ENCODE measurements at regions not wholly inside any gene's neighbourhood (a gene's known extent, or its start where the extent isn't known, plus 50 kb on each side); places are given as distances from the start of the nearest gene placed in this dataset.
A peak's percentile ranks its signal among the peaks of the same experiment; 100 is the strongest.

- H3K9me3 ChIP-seq (ENCODE audit: control insufficient read depth, insufficient read depth, low read length), result no peaks in the 10 kb centered on the region
- no CpG with 5 or more reads among the region's 3 CpGs for WGBS (ENCODE audit: insufficient coverage, insufficient read length)
Observed at GRCh38 chr6:93746892-93747291, 327.5 kb upstream of the EPHA7 start.

GRCh38 chr6:93745306-93745705 lies 325.9 kb upstream of the EPHA7 start:
- H3K4me3 ChIP-seq (ENCODE audit: low read length), result no peak overlapping the region
- no peaks in the 10 kb centered on the region for H3K36me3 ChIP-seq (ENCODE audit: control insufficient read depth, insufficient read depth, low read length)
- no peak overlapping the region for H3K27ac ChIP-seq (ENCODE audit: low read length)
- WGBS (ENCODE audit: insufficient coverage, insufficient read length), result no CpG with 5 or more reads among the region's 2 CpGs
- no peaks in the 10 kb centered on the region for H3K27me3 ChIP-seq (ENCODE audit: control insufficient read depth, insufficient read depth, low read length)
- H3K4me1 ChIP-seq (ENCODE audit: control insufficient read depth, insufficient read depth, low read length), result no peaks in the 10 kb centered on the region
- DNase-seq (ENCODE audit: low read depth, low spot score), result no peak
- no peaks in the 10 kb centered on the region for H3K9me3 ChIP-seq (ENCODE audit: control insufficient read depth, insufficient read depth, low read length)

More at GRCh38 chr6:93746892-93747291, 327.5 kb upstream of the EPHA7 start:
- H3K4me3 ChIP-seq (ENCODE audit: low read length), result no peak overlapping the region
- H3K27ac ChIP-seq (ENCODE audit: low read length), result no peak overlapping the region
- DNase-seq (ENCODE audit: low read depth, low spot score), result no peak
- no peaks in the 10 kb centered on the region for H3K27me3 ChIP-seq (ENCODE audit: control insufficient read depth, insufficient read depth, low read length)
- no peaks in the 10 kb centered on the region for H3K4me1 ChIP-seq (ENCODE audit: control insufficient read depth, insufficient read depth, low read length)
- H3K36me3 ChIP-seq (ENCODE audit: control insufficient read depth, insufficient read depth, low read length), result no peaks in the 10 kb centered on the region

- no peak overlapping the region for H3K4me3 ChIP-seq (ENCODE audit: low read length)
- H3K9me3 ChIP-seq (ENCODE audit: control insufficient read depth, insufficient read depth, low read length), result no peaks in the 10 kb centered on the region
- no peaks in the 10 kb centered on the region for H3K4me1 ChIP-seq (ENCODE audit: control insufficient read depth, insufficient read depth, low read length)
- no peak overlapping the region for H3K27ac ChIP-seq (ENCODE audit: low read length)
- no peaks in the 10 kb centered on the region for H3K36me3 ChIP-seq (ENCODE audit: control insufficient read depth, insufficient read depth, low read length)
- no peak for DNase-seq (ENCODE audit: low read depth, low spot score)
- H3K27me3 ChIP-seq (ENCODE audit: control insufficient read depth, insufficient read depth, low read length), result no peaks in the 10 kb centered on the region
- whole genome bisulfite sequencing (ENCODE audit: insufficient coverage, insufficient read length), result no CpG with 5 or more reads among the region's 3 CpGs
Observed at GRCh38 chr6:93735099-93735498, 315.7 kb upstream of the EPHA7 start.

GRCh38 chr6:93731306-93731705 lies 311.9 kb upstream of the EPHA7 start:
- WGBS (ENCODE audit: insufficient coverage, insufficient read length), result no CpG with 5 or more reads among the region's 1 CpG
- Histone ChIP-seq H3K27me3 (ENCODE audit: control insufficient read depth, insufficient read depth, low read length) (no peaks in the 10 kb centered on the region), H3K4me1 (ENCODE audit: control insufficient read depth, insufficient read depth, low read length) (0 out of 2 replicates have a peak, but pooled peaks cover 2% of the 10 kb centered on the region), H3K9me3 (ENCODE audit: control insufficient read depth, insufficient read depth, low read length) (no peaks in the 10 kb centered on the region), H3K36me3 (ENCODE audit: control insufficient read depth, insufficient read depth, low read length) (no peaks in the 10 kb centered on the region), H3K4me3 (ENCODE audit: low read length) (no peak overlapping the region), H3K27ac (ENCODE audit: low read length) (no peak overlapping the region)
- DNase-seq (ENCODE audit: low read depth, low spot score), result no peak

- no CpG with 5 or more reads among the region's 2 CpGs for WGBS (ENCODE audit: insufficient coverage, insufficient read length)
- Histone ChIP-seq H3K4me1 (ENCODE audit: control insufficient read depth, insufficient read depth, low read length) (0 out of 2 replicates have a peak, but pooled peaks cover 3% of the 10 kb centered on the region), H3K27ac (ENCODE audit: low read length) (no peak overlapping the region), H3K4me3 (ENCODE audit: low read length) (no peak overlapping the region), H3K36me3 (ENCODE audit: control insufficient read depth, insufficient read depth, low read length) (no peaks in the 10 kb centered on the region), H3K27me3 (ENCODE audit: control insufficient read depth, insufficient read depth, low read length) (no peaks in the 10 kb centered on the region), H3K9me3 (ENCODE audit: control insufficient read depth, insufficient read depth, low read length) (no peaks in the 10 kb centered on the region)
- DNase-seq (ENCODE audit: low read depth, low spot score), result no peak
Observed at GRCh38 chr6:93728150-93728549, 308.8 kb upstream of the EPHA7 start.

GRCh38 chr6:93727447-93727846 lies 308.1 kb upstream of the EPHA7 start:
- H3K4me1 ChIP-seq (ENCODE audit: control insufficient read depth, insufficient read depth, low read length), result 0 out of 2 replicates have a peak, but pooled peaks cover 3% of the 10 kb centered on the region
- H3K36me3 ChIP-seq (ENCODE audit: control insufficient read depth, insufficient read depth, low read length), result no peaks in the 10 kb centered on the region
- no peak for DNase-seq (ENCODE audit: low read depth, low spot score)

GRCh38 chr6:93721386-93722048 lies 302.2 kb upstream of the EPHA7 start:
- DNase-seq (ENCODE audit: low read depth, low spot score), result peak; percentile 67
- no peaks in the 10 kb centered on the region for H3K36me3 ChIP-seq (ENCODE audit: control insufficient read depth, insufficient read depth, low read length)
- H3K4me3 ChIP-seq (ENCODE audit: low read length), result no peak overlapping the region
- H3K27me3 ChIP-seq (ENCODE audit: control insufficient read depth, insufficient read depth, low read length), result no peaks in the 10 kb centered on the region
- no peaks in the 10 kb centered on the region for H3K9me3 ChIP-seq (ENCODE audit: control insufficient read depth, insufficient read depth, low read length)
- H3K4me1 ChIP-seq (ENCODE audit: control insufficient read depth, insufficient read depth, low read length), result 0 out of 2 replicates have a peak, but pooled peaks cover 2% of the 10 kb centered on the region
- no CpG with 5 or more reads among the region's 3 CpGs for WGBS (ENCODE audit: insufficient coverage, insufficient read length)
- no peak overlapping the region for H3K27ac ChIP-seq (ENCODE audit: low read length)

More at GRCh38 chr6:93727447-93727846, 308.1 kb upstream of the EPHA7 start:
- WGBS (ENCODE audit: insufficient coverage, insufficient read length), result no CpG with 5 or more reads among the region's 3 CpGs
- Histone ChIP-seq H3K4me3 (ENCODE audit: low read length) (no peak overlapping the region), H3K27me3 (ENCODE audit: control insufficient read depth, insufficient read depth, low read length) (no peaks in the 10 kb centered on the region), H3K27ac (ENCODE audit: low read length) (no peak overlapping the region), H3K9me3 (ENCODE audit: control insufficient read depth, insufficient read depth, low read length) (no peaks in the 10 kb centered on the region)

- H3K9me3 ChIP-seq (ENCODE audit: control insufficient read depth, insufficient read depth, low read length), result no peaks in the 10 kb centered on the region
Observed at GRCh38 chr6:93713974-93714373, 294.6 kb upstream of the EPHA7 start.

GRCh38 chr6:93703431-93703830 lies 284.1 kb upstream of the EPHA7 start:
- WGBS (ENCODE audit: insufficient coverage, insufficient read length), result no CpG with 5 or more reads among the region's 1 CpG
- Histone ChIP-seq H3K36me3 (ENCODE audit: control insufficient read depth, insufficient read depth, low read length) (no peaks in the 10 kb centered on the region), H3K4me3 (ENCODE audit: low read length) (no peak overlapping the region), H3K27me3 (ENCODE audit: control insufficient read depth, insufficient read depth, low read length) (no peaks in the 10 kb centered on the region; the same call in 1 of the 2 replicates), H3K4me1 (ENCODE audit: control insufficient read depth, insufficient read depth, low read length) (no peaks in the 10 kb centered on the region), H3K9me3 (ENCODE audit: control insufficient read depth, insufficient read depth, low read length) (peaks cover 2% of the 10 kb centered on the region), H3K27ac (ENCODE audit: low read length) (no peak overlapping the region)
- DNase-seq (ENCODE audit: low read depth, low spot score), result no peak

More at GRCh38 chr6:93713974-93714373, 294.6 kb upstream of the EPHA7 start:
- H3K36me3 ChIP-seq (ENCODE audit: control insufficient read depth, insufficient read depth, low read length), result no peaks in the 10 kb centered on the region
- no peaks in the 10 kb centered on the region for H3K4me1 ChIP-seq (ENCODE audit: control insufficient read depth, insufficient read depth, low read length)
- no peak overlapping the region for H3K4me3 ChIP-seq (ENCODE audit: low read length)
- H3K27me3 ChIP-seq (ENCODE audit: control insufficient read depth, insufficient read depth, low read length), result no peaks in the 10 kb centered on the region
- no peak for DNase-seq (ENCODE audit: low read depth, low spot score)
- H3K27ac ChIP-seq (ENCODE audit: low read length), result no peak overlapping the region

- no peak overlapping the region for H3K4me3 ChIP-seq (ENCODE audit: low read length)
- no peaks in the 10 kb centered on the region; the same call in 1 of the 2 replicates for H3K27me3 ChIP-seq (ENCODE audit: control insufficient read depth, insufficient read depth, low read length)
- no peaks in the 10 kb centered on the region for H3K36me3 ChIP-seq (ENCODE audit: control insufficient read depth, insufficient read depth, low read length)
- H3K9me3 ChIP-seq (ENCODE audit: control insufficient read depth, insufficient read depth, low read length), result no peaks in the 10 kb centered on the region
- WGBS (ENCODE audit: insufficient coverage, insufficient read length), result no CpG with 5 or more reads among the region's 2 CpGs
- H3K27ac ChIP-seq (ENCODE audit: low read length), result no peak overlapping the region
- H3K4me1 ChIP-seq (ENCODE audit: control insufficient read depth, insufficient read depth, low read length), result no peaks in the 10 kb centered on the region
- DNase-seq (ENCODE audit: low read depth, low spot score), result no peak
Observed at GRCh38 chr6:93701526-93701925, 282.2 kb upstream of the EPHA7 start.

GRCh38 chr6:93685494-93685893 lies 266.1 kb upstream of the EPHA7 start:
- Histone ChIP-seq H3K4me1 (ENCODE audit: control insufficient read depth, insufficient read depth, low read length) (no peaks in the 10 kb centered on the region), H3K9me3 (ENCODE audit: control insufficient read depth, insufficient read depth, low read length) (no peaks in the 10 kb centered on the region), H3K4me3 (ENCODE audit: low read length) (no peak overlapping the region), H3K27me3 (ENCODE audit: control insufficient read depth, insufficient read depth, low read length) (no peaks in the 10 kb centered on the region), H3K36me3 (ENCODE audit: control insufficient read depth, insufficient read depth, low read length) (no peaks in the 10 kb centered on the region), H3K27ac (ENCODE audit: low read length) (no peak overlapping the region)
- no CpG with 5 or more reads among the region's 2 CpGs for WGBS (ENCODE audit: insufficient coverage, insufficient read length)
- DNase-seq (ENCODE audit: low read depth, low spot score), result no peak
